CD14-positive monocyte (primary cell): ENCODE measurements at regions not wholly inside any gene's neighbourhood (a gene's known extent, or its start where the extent isn't known, plus 50 kb on each side); places are given as distances from the start of the nearest gene placed in this dataset.

Source experiments
- DNase-seq, 3 donors: peaks; one replicate each; pipeline ENCODE4 v3.0.0-alpha.2; 2011 to 2022
- H2AFZ ChIP-seq: 2 replicates; pipeline ENCODE4 v1.6.0; 2012; ENCODE audit warnings: mild to moderate bottlenecking, low read depth, low read length, inconsistent platforms; ENCODE audit not compliant: insufficient read depth, poor library complexity, severe bottlenecking
- H3K27ac ChIP-seq, 2 donors: 1 replicate in 1 of 2; 2 replicates in 1 of 2; pipeline ENCODE4 v1.5.1; 2012 to 2013; ENCODE audit warnings: low read length in 2 of 2, control low read depth in 1 of 2, inconsistent platforms in 1 of 2, low read depth in 1 of 2, mild to moderate bottlenecking in 1 of 2
- H3K27me3 ChIP-seq, 2 donors: one replicate each; pipeline versions ENCODE4 v1.6.0 to v1.6.1; 2011 to 2013; ENCODE audit warnings: low read length in 2 of 2; ENCODE audit not compliant: control insufficient read depth in 2 of 2, insufficient read depth in 2 of 2
- H3K36me3 ChIP-seq, 2 donors: replicated peaks in 1 of 2; 1 replicate in 1 of 2; 2 replicates in 1 of 2; pipeline versions ENCODE4 v1.5.1 to v1.6.1; 2012 to 2013; ENCODE audit warnings: low read length in 2 of 2, control low read depth in 1 of 2, inconsistent platforms in 1 of 2, mild to moderate bottlenecking in 1 of 2; ENCODE audit not compliant: insufficient read depth in 2 of 2, control insufficient read depth in 1 of 2
- H3K4me1 ChIP-seq, 2 donors: 1 replicate in 1 of 2; 2 replicates in 1 of 2; pipeline versions ENCODE4 v1.5.1 to v1.6.1; 2012 to 2013; ENCODE audit warnings: low read length in 2 of 2, control low read depth in 1 of 2, inconsistent platforms in 1 of 2, mild to moderate bottlenecking in 1 of 2, moderate library complexity in 1 of 2; ENCODE audit not compliant: insufficient read depth in 2 of 2, control insufficient read depth in 1 of 2
- H3K4me2 ChIP-seq: replicated peaks from 2 replicates; pipeline ENCODE3; 2012; ENCODE audit warnings: low read length, moderate library complexity, mild to moderate bottlenecking; ENCODE audit not compliant: poor library complexity, severe bottlenecking; ENCODE audit errors: extremely low read depth
- H3K4me3 ChIP-seq, 3 experiments: fragments of 200-600 bp in 1 of 3; sonication (generic) in 1 of 3; replicated peaks in 1 of 3; 1 replicate in 2 of 3; 2 replicates in 1 of 3; pipeline ENCODE4 v1.5.1; 2011 to 2013; ENCODE audit warnings: low read length in 3 of 3, mild to moderate bottlenecking in 3 of 3, control low read depth in 2 of 3, low read depth in 2 of 3, inconsistent platforms in 1 of 3, moderate library complexity in 1 of 3
- H3K79me2 ChIP-seq: 2 replicates; pipeline ENCODE4 v1.6.0; 2012; ENCODE audit warnings: mild to moderate bottlenecking, control low read depth, inconsistent platforms, low read length, moderate library complexity; ENCODE audit not compliant: insufficient read depth
- H3K9ac ChIP-seq: 2 replicates; pipeline ENCODE4 v1.6.0; 2017; ENCODE audit warnings: low read length, mild to moderate bottlenecking; ENCODE audit not compliant: insufficient read depth, poor library complexity, severe bottlenecking
- H3K9me3 ChIP-seq, 2 donors: replicated peaks in 1 of 2; 1 replicate in 1 of 2; 2 replicates in 1 of 2; pipeline versions ENCODE4 v1.5.1 to v1.6.1; 2012 to 2013; ENCODE audit warnings: low read length in 2 of 2, control low read depth in 1 of 2; ENCODE audit not compliant: control insufficient read depth in 1 of 2, insufficient read depth in 1 of 2
- H4K20me1 ChIP-seq: 2 replicates; pipeline ENCODE4 v1.6.0; 2012; ENCODE audit warnings: mild to moderate bottlenecking, low read length, control low read depth, moderate library complexity; ENCODE audit not compliant: insufficient read depth
- H3K27ac Mint-ChIP-seq, 7 donors: one replicate each; pipeline ENCODE4 v1.8.0; 2020; ENCODE audit warnings: mild to moderate bottlenecking in 7 of 7, mixed read lengths in 7 of 7, moderate library complexity in 6 of 7, inconsistent platforms in 2 of 7
- H3K27me3 Mint-ChIP-seq, 3 donors: one replicate each; pipeline ENCODE4 v1.8.0; 2021 to 2022; ENCODE audit warnings: low read depth in 3 of 3, mild to moderate bottlenecking in 3 of 3, mixed read lengths in 3 of 3, moderate library complexity in 3 of 3, inconsistent platforms in 1 of 3
- H3K36me3 Mint-ChIP-seq, 2 donors: one replicate each; pipeline ENCODE4 v1.8.0; 2020; ENCODE audit warnings: mixed read lengths in 2 of 2, inconsistent platforms in 1 of 2, mild to moderate bottlenecking in 1 of 2
- H3K4me1 Mint-ChIP-seq: one replicate; pipeline ENCODE4 v1.8.0; 2020; ENCODE audit warnings: mild to moderate bottlenecking, mixed read lengths
- H3K4me3 Mint-ChIP-seq, 2 donors: one replicate each; pipeline ENCODE4 v1.8.0; 2020; ENCODE audit warnings: mild to moderate bottlenecking in 2 of 2, mixed read lengths in 2 of 2, moderate library complexity in 1 of 2
- H3K9me3 Mint-ChIP-seq, 7 donors: one replicate each; pipeline ENCODE4 v1.8.0; 2020 to 2022; ENCODE audit warnings: mixed read lengths in 7 of 7, mild to moderate bottlenecking in 6 of 7, moderate library complexity in 6 of 7, inconsistent platforms in 2 of 7
- WGBS: methylation state at CpG from one replicate; pipeline ENCODE4 v1.1.5; 2013; ENCODE audit warnings: missing lambda C conversion rate; ENCODE audit not compliant: insufficient coverage; 5-methylcytosine and 5-hydroxymethylcytosine counted together
- intact Hi-C, 2 donors: fragments of 100-400 bp; cut with micrococcal nuclease; formaldehyde crosslinking; loops; one replicate each; pipeline versions ENCODE4 v1.15.0 to v1.15.1; 2023
- TF ChIP-seq, protein P1 (sequence below): fragments of 200-600 bp; IDR thresholded peaks from one replicate; pipeline ENCODE4 v1.8.0; 2022; ENCODE audit warnings: antibody characterized with exemption, mild to moderate bottlenecking

DNA sequence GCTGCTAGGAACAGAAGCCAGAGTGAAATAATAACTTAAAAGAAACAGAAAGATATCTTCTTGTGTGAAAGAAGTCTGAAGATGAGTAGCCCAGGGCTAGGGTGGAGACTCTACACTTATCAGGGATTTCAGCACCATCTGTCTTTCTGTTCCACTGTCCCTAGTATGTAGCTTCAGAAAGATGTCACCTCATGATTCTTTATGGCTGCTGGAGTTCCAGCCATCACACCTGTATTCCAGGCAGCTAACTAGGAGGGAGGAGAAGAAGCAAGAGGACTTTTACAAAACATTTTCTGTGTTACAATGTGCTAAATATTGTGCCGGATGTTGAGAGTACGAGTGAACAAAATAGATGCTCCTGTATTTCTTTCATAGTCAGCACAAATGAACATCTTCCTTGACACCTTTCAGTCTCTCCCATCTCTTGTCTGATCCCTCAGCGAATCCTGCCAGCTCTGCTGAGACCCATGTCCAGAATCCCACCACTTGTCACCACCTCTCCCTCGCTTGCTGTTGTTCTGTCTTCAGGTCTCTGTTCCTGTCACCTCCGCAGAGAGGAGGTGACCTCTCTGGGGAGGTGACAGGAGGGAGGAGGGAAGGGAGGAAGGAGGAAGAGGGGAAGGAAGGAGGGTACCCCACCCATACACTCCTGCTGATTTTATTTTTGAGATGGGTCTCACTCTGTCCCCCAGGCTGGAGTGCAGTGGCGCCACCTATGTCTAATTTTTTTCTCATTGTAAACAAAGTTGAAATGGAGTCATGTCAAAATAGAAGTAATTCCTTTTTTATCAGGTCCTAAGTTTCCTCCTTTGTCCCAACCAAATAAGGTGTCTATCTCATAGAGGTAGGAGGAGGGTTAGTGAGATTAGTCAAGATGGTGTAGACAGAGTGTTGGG, 188.9 kb downstream of the TFAP2C start:
- no peak overlapping the region for H3K4me3 ChIP-seq
- H3K27ac ChIP-seq, result no peak overlapping the region
- Mint-ChIP-seq H3K27me3 (peaks cover 2 to 11% (median 2%) of the 10 kb centered on the region in 3 donors), H3K36me3 (no peaks in the 10 kb centered on the region), H3K27ac (no peak overlapping the region), H3K4me3 (no peak overlapping the region), H3K4me1 (no peaks in the 10 kb centered on the region), H3K9me3 (peaks cover 0 to 8% (median 3%) of the 10 kb centered on the region in 7 donors)
- DNase-seq, result no peak
- H3K4me2 ChIP-seq, result no peak overlapping the region
- no peaks in the 10 kb centered on the region for H4K20me1 ChIP-seq
- H3K27me3 ChIP-seq, result no peaks in the 10 kb centered on the region
- H2AFZ ChIP-seq, result no peak overlapping the region
- H3K9me3 ChIP-seq, result no peaks in the 10 kb centered on the region
- H3K9ac ChIP-seq, result no peak overlapping the region
- 100% methylated on average over 3 of the region's 6 CpGs for WGBS
- no peaks in the 10 kb centered on the region for H3K36me3 ChIP-seq
- no peaks in the 10 kb centered on the region for H3K79me2 ChIP-seq
- H3K4me1 ChIP-seq, result no peaks in the 10 kb centered on the region
- intact Hi-C loops, result no loop called here
- TF ChIP-seq, protein P1, sequence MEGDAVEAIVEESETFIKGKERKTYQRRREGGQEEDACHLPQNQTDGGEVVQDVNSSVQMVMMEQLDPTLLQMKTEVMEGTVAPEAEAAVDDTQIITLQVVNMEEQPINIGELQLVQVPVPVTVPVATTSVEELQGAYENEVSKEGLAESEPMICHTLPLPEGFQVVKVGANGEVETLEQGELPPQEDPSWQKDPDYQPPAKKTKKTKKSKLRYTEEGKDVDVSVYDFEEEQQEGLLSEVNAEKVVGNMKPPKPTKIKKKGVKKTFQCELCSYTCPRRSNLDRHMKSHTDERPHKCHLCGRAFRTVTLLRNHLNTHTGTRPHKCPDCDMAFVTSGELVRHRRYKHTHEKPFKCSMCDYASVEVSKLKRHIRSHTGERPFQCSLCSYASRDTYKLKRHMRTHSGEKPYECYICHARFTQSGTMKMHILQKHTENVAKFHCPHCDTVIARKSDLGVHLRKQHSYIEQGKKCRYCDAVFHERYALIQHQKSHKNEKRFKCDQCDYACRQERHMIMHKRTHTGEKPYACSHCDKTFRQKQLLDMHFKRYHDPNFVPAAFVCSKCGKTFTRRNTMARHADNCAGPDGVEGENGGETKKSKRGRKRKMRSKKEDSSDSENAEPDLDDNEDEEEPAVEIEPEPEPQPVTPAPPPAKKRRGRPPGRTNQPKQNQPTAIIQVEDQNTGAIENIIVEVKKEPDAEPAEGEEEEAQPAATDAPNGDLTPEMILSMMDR, result no peak

DNA sequence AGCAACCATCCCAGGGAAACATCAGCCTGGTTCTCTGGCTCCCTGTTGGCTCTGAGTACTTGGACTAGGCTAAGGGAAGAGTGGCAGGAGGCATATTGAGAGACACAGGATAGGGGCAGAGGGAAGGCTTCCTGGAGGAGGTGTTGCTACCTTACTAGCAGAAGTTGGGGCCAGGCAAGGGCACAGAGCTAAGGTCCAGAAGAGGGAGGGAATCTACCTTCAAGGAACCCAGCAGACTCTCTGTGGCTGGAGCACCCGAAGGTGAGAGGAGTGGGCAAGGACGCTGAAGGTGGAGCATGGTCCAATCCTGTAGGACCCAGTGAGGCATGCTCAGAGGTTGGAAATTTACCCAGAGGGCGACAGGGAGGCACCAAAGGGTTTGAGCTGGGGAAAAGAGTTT, 191.9 kb downstream of the TFAP2C start:
- TF ChIP-seq, protein P1, result no peak
- H3K4me3 Mint-ChIP-seq, result no peak overlapping the region
- no peak overlapping the region for H2AFZ ChIP-seq

More for the DNA sequence above, 191.9 kb downstream of the TFAP2C start:
- peaks cover 0 to 6% (median 2%) of the 10 kb centered on the region in 7 donors for H3K9me3 Mint-ChIP-seq
- WGBS, result 85% methylated on average over 3 of the region's 3 CpGs
- no peaks in the 10 kb centered on the region for H4K20me1 ChIP-seq
- no peak overlapping the region for H3K9ac ChIP-seq
- no peak overlapping the region for H3K27ac Mint-ChIP-seq
- no peaks in the 10 kb centered on the region for H3K36me3 ChIP-seq
- peaks cover 2 to 8% (median 2%) of the 10 kb centered on the region in 3 donors for H3K27me3 Mint-ChIP-seq
- H3K27me3 ChIP-seq, result no peaks in the 10 kb centered on the region
- DNase-seq, result no peak
- H3K79me2 ChIP-seq, result no peaks in the 10 kb centered on the region
- H3K4me3 ChIP-seq, result no peak overlapping the region
- no peak overlapping the region for H3K27ac ChIP-seq
- H3K4me1 Mint-ChIP-seq, result no peaks in the 10 kb centered on the region
- H3K9me3 ChIP-seq, result no peaks in the 10 kb centered on the region
- no peak overlapping the region for H3K4me2 ChIP-seq
- H3K36me3 Mint-ChIP-seq, result no peaks in the 10 kb centered on the region
- intact Hi-C loops, result no loop called here
- H3K4me1 ChIP-seq, result no peaks in the 10 kb centered on the region
